ENCODE measurements at regions not wholly inside any gene's neighbourhood (a gene's known extent, or its start where the extent isn't known, plus 50 kb on each side); places are given as distances from the start of the nearest gene placed in this dataset.

DNA sequence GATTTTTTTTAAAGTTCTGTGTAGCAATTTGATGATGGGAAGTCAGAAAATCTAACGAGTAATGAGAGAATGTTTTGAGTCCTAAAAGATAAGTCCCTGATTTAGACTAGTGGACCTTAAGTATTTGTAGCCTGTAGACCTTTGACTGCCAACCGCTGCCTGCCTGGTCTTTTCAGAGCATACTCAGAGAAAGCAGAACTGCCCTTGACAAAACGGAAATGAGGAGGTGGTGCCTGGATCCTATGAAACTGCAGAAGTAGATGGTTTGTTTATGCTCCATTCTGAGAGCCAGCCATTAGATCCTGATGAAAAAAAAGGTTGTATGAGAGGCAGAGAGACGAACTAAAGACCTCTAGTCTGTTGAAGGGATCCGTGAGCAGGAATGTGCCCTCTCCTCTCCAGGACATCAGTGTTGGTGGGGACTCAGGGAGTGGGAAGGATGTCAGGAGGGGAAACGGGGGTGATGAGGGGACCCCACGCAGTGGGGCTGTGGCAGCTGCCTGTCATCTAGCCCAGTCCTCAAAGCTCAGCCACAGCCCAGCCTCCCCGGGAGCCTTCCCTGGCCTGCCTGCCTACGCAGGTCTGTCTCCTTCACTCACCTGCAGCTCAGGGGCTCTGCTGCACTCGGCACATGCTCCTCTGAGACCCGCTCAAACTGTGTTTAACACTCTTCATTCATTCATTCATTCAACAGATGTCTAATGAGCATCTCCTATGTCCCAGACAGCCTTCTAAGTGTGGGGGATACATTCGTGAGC lies 447.5 kb downstream of the AACS start:
- no peaks in the 10 kb centered on the region; a peak in 1 of 8 replicates for H3K36me3 ChIP-seq (ENCODE audit: control insufficient read depth in 2 of 4, insufficient read depth in 4 of 4, low read length in 3 of 4)
- TF ChIP-seq TAF1 (IDR thresholded peaks at IDR 0.05; ENCODE audit: low read depth, low read length) (no peak), CBX8 (IDR thresholded peaks at IDR 0.05; ENCODE audit: borderline replicate concordance, low read depth, low read length) (no peak), BCL11A (IDR thresholded peaks at IDR 0.05; ENCODE audit: low read depth in 2 of 2, low read length in 2 of 2) (no peak), ZNF274 (IDR thresholded peaks at IDR 0.05; ENCODE audit: borderline replicate concordance, extremely low read depth, low read length) (no peak)
- TF ChIP-seq, protein P1, sequence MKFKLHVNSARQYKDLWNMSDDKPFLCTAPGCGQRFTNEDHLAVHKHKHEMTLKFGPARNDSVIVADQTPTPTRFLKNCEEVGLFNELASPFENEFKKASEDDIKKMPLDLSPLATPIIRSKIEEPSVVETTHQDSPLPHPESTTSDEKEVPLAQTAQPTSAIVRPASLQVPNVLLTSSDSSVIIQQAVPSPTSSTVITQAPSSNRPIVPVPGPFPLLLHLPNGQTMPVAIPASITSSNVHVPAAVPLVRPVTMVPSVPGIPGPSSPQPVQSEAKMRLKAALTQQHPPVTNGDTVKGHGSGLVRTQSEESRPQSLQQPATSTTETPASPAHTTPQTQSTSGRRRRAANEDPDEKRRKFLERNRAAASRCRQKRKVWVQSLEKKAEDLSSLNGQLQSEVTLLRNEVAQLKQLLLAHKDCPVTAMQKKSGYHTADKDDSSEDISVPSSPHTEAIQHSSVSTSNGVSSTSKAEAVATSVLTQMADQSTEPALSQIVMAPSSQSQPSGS (IDR thresholded peaks at IDR 0.05; ENCODE audit: low read length): no peak
- peaks cover 12% of the 10 kb centered on the region; the same call in 1 of the 2 replicates for H3K23me2 ChIP-seq (ENCODE audit: low read depth, low read length)
- DNase-seq (ENCODE audit: low read depth in 1 of 2, low spot score in 2 of 2): no peak
- no peak overlapping the region for H2BK15ac ChIP-seq (ENCODE audit: low read length)
- H3K9me3 ChIP-seq (ENCODE audit: insufficient read depth in 2 of 2, low read depth in 1 of 2, low read length in 1 of 2): no peaks in the 10 kb centered on the region; a peak in 1 of 4 replicates
- no peak overlapping the region for H2BK120ac ChIP-seq (replicated peaks; ENCODE audit: low read depth, low read length)
- WGBS, 2 experiments (ENCODE audit: extremely low coverage in 1 of 2, insufficient coverage in 1 of 2, insufficient read length in 1 of 2, insufficient replicate concordance in 2 of 2, low coverage in 1 of 2, low lambda C conversion rate in 2 of 2, missing lambda C conversion rate in 1 of 2): 88% methylated on average over 10 of the region's 12 CpGs; no CpG with 5 or more reads in 1 of the 2 experiments
- H4K20me1 ChIP-seq (replicated peaks in 1 of 2; ENCODE audit: control insufficient read depth in 1 of 2, insufficient read depth in 2 of 2, low read length in 2 of 2): peaks cover 2 to 6% of the 10 kb centered on the region in 2 experiments
- no peak overlapping the region for H3K18ac ChIP-seq (ENCODE audit: extremely low read depth, low read length)
- H2BK12ac ChIP-seq (ENCODE audit: low read depth, low read length): no peak overlapping the region
- H4K8ac ChIP-seq (ENCODE audit: extremely low read depth, insufficient read depth, low read length): no peak overlapping the region
- H3K4ac ChIP-seq (replicated peaks; ENCODE audit: insufficient read length, low read depth, low read length): no peak overlapping the region
- no peak overlapping the region for H4K91ac ChIP-seq (replicated peaks; ENCODE audit: insufficient read length, low read length)
- no peak overlapping the region for H3K9ac ChIP-seq (replicated peaks in 1 of 4; ENCODE audit: extremely low read depth in 1 of 4, low read depth in 3 of 4, low read length in 3 of 4)
- H2BK20ac ChIP-seq (ENCODE audit: low read length): no peak overlapping the region
- no peak overlapping the region for H2AK5ac ChIP-seq (ENCODE audit: low read depth, low read length)
- H4K5ac ChIP-seq (ENCODE audit: insufficient read length, low read depth, low read length): no peak overlapping the region
- H3K56ac ChIP-seq (replicated peaks; ENCODE audit: insufficient read length, low read depth, low read length): no peak overlapping the region
- H3K79me2 ChIP-seq (ENCODE audit: control insufficient read depth in 1 of 2, insufficient read depth in 2 of 2, low read length in 2 of 2): no peaks in the 10 kb centered on the region; a peak in 1 of 4 replicates
- no peak overlapping the region for H2BK5ac ChIP-seq (ENCODE audit: low read depth, low read length)
- no peak overlapping the region for H2AFZ ChIP-seq (ENCODE audit: low read length)
- H3K4me1 ChIP-seq (replicated peaks in 1 of 4; ENCODE audit: control insufficient read depth in 3 of 4, insufficient read depth in 4 of 4, low read length in 3 of 4): peaks cover 0 to 2% (median 0%) of the 10 kb centered on the region in 4 experiments; a peak in 1 of 7 replicates
- H3K27me3 ChIP-seq (replicated peaks in 1 of 4; ENCODE audit: control insufficient read depth in 3 of 4, extremely low read depth in 1 of 4, insufficient read depth in 3 of 4, low read length in 3 of 4): no peaks in the 10 kb centered on the region
- H3K27ac ChIP-seq (ENCODE audit: low read depth, low read length): no peak overlapping the region
- H3K23ac ChIP-seq (ENCODE audit: insufficient read length): no peak overlapping the region
- H3K4me3 ChIP-seq (ENCODE audit: extremely low read depth in 1 of 4, insufficient read depth in 2 of 4, low read depth in 3 of 4, low read length in 4 of 4): no peak overlapping the region
- ChIA-PET CTCF (ENCODE audit: partially characterized antibody) (interaction anchor here (0.9 kb wide), 1 partner anchor 11 kb away, joined by 3 read pairs; no protein-coding TSS in a partner anchor), POLR2A (ENCODE audit: partially characterized antibody) (no interaction called here)
- H3K79me1 ChIP-seq (ENCODE audit: low read depth, low read length): peaks cover 3% of the 10 kb centered on the region; the same call in 1 of the 2 replicates
- no peak overlapping the region for H3K4me2 ChIP-seq (ENCODE audit: insufficient read depth in 1 of 2, low read depth in 2 of 2, low read length in 2 of 2)
- peak; percentile 62 for FAIRE-seq
- no peak overlapping the region for H3K14ac ChIP-seq (ENCODE audit: insufficient read length)
